HAP-1 (cell line): ENCODE measurements at regions not wholly inside any gene's neighbourhood (a gene's known extent, or its start where the extent isn't known, plus 50 kb on each side); places are given as distances from the start of the nearest gene placed in this dataset.

Experiments
- DNase-seq, 2 experiments: peaks; one replicate each; pipeline ENCODE4 v3.0.0-alpha.2; 2016 to 2020; ENCODE audit warnings: low spot score in 2 of 2
- H3K27me3 ChIP-seq: fragments of 250-450 bp; sonication (Bioruptor Pico); 2 replicates; pipeline ENCODE4 v1.5.1; 2020; ENCODE audit warnings: low read depth, mild to moderate bottlenecking, moderate library complexity
- H3K36me3 ChIP-seq: fragments of 250-450 bp; sonication (Bioruptor Pico); replicated peaks from 2 replicates; pipeline ENCODE4 v1.5.1; 2020; ENCODE audit warnings: mild to moderate bottlenecking
- H3K4me1 ChIP-seq: fragments of 250-450 bp; sonication (Bioruptor Pico); 2 replicates; pipeline ENCODE4 v1.5.1; 2020; ENCODE audit warnings: mild to moderate bottlenecking
- H3K4me3 ChIP-seq: fragments of 250-450 bp; sonication (Bioruptor Pico); 2 replicates; pipeline ENCODE4 v1.5.1; 2020; ENCODE audit warnings: mild to moderate bottlenecking, moderate library complexity
- H3K9me3 ChIP-seq: fragments of 250-450 bp; sonication (Bioruptor Pico); 2 replicates; pipeline ENCODE4 v1.5.1; 2020; ENCODE audit warnings: mild to moderate bottlenecking, moderate library complexity
- in situ Hi-C: fragments of 300-500 bp; cut with MboI; formaldehyde crosslinking; loops from 3 replicates; pipeline ENCODE4 v1.14.3; 2020; ENCODE audit warnings: low sequenced_read_pairs, inconsistent platforms, mixed read lengths

GRCh38 chr11:126115816-126116331 is 53.2 kb upstream of the CDON start:
- no peaks in the 10 kb centered on the region for H3K9me3 ChIP-seq
- peak in 1 of 2 experiments; percentile 24 for DNase-seq
- in situ Hi-C loops = no loop called here

GRCh38 chr11:126115127-126115495 is 52.4 kb upstream of the CDON start:
- Histone ChIP-seq H3K36me3 (no peaks in the 10 kb centered on the region), H3K27me3 (no peaks in the 10 kb centered on the region), H3K9me3 (no peaks in the 10 kb centered on the region), H3K4me1 (peaks cover 4% of the 10 kb centered on the region), H3K4me3 (no peak overlapping the region)
- DNase-seq = no peak
- in situ Hi-C loops = no loop called here

More at GRCh38 chr11:126115816-126116331, 53.2 kb upstream of the CDON start:
- Histone ChIP-seq H3K36me3 (no peaks in the 10 kb centered on the region), H3K27me3 (no peaks in the 10 kb centered on the region), H3K4me3 (no peak overlapping the region), H3K4me1 (peaks cover 4% of the 10 kb centered on the region)

- in situ Hi-C loops = no loop called here
- no peaks in the 10 kb centered on the region for H3K27me3 ChIP-seq
- no peak for DNase-seq
- H3K4me3 ChIP-seq = no peak overlapping the region
- H3K9me3 ChIP-seq = no peaks in the 10 kb centered on the region
- peaks cover 4% of the 10 kb centered on the region for H3K4me1 ChIP-seq
- no peaks in the 10 kb centered on the region for H3K36me3 ChIP-seq
These were observed 51.9 kb upstream of the CDON start for GRCh38 chr11:126114486-126115126.

- Histone ChIP-seq H3K36me3 (no peaks in the 10 kb centered on the region), H3K9me3 (no peaks in the 10 kb centered on the region), H3K4me1 (peaks cover 4% of the 10 kb centered on the region), H3K27me3 (no peaks in the 10 kb centered on the region), H3K4me3 (no peak overlapping the region)
- DNase-seq = no peak
- in situ Hi-C loops = no loop called here
These were observed 51.3 kb upstream of the CDON start for GRCh38 chr11:126113963-126114362.

- Histone ChIP-seq H3K9me3 (no peaks in the 10 kb centered on the region), H3K4me1 (peaks cover 4% of the 10 kb centered on the region), H3K27me3 (no peaks in the 10 kb centered on the region), H3K36me3 (no peaks in the 10 kb centered on the region), H3K4me3 (no peak overlapping the region)
- in situ Hi-C loops = no loop called here
- no peak for DNase-seq
These were observed 50.9 kb upstream of the CDON start for GRCh38 chr11:126113515-126113957.

- in situ Hi-C loops = no loop called here
- no peak for DNase-seq
- H3K36me3 ChIP-seq = no peaks in the 10 kb centered on the region
- H3K4me3 ChIP-seq = no peak overlapping the region
- peaks cover 4% of the 10 kb centered on the region for H3K4me1 ChIP-seq
- H3K9me3 ChIP-seq = no peaks in the 10 kb centered on the region
- H3K27me3 ChIP-seq = no peaks in the 10 kb centered on the region
These were observed 50.3 kb upstream of the CDON start for GRCh38 chr11:126113012-126113411.

- Histone ChIP-seq H3K9me3 (no peaks in the 10 kb centered on the region), H3K4me3 (no peak overlapping the region), H3K27me3 (no peaks in the 10 kb centered on the region), H3K36me3 (no peaks in the 10 kb centered on the region), H3K4me1 (peaks cover 4% of the 10 kb centered on the region)
- in situ Hi-C loops = no loop called here
- DNase-seq = no peak
These were observed 49.9 kb upstream of the CDON start for GRCh38 chr11:126112547-126112946.
